WTC11 (cell line): ENCODE measurements at regions not wholly inside any gene's neighbourhood (a gene's known extent, or its start where the extent isn't known, plus 50 kb on each side); places are given as distances from the start of the nearest gene placed in this dataset.

Experiments
- ATAC-seq: fragments of 200-7000 bp; cut with Tn5 transposase; 2 replicates; pipeline ENCODE4 v1.10.0; 2021; ENCODE audit warnings: mild to moderate bottlenecking, moderate library complexity
- CTCF ChIA-PET: fragments of 300-600 bp; sonication (Branson Sonifier 250); formaldehyde crosslinking; loops from one replicate; lab custom pipeline; 2021; ENCODE audit warnings: antibody characterized with exemption; lab: Charles Lee
- POLR2A ChIA-PET: fragments of 350-600 bp; sonication (Branson Sonifier 250); formaldehyde crosslinking; loops from one replicate; lab custom pipeline; 2021; ENCODE audit warnings: antibody characterized with exemption; lab: Charles Lee
- DNase-seq: peaks from one replicate; pipeline ENCODE4 v3.0.0; 2021; ENCODE audit warnings: low spot score
- H3K27ac Mint-ChIP-seq: 2 replicates; pipeline ENCODE4 v1.8.0; 2021; ENCODE audit warnings: mixed read lengths
- H3K27me3 Mint-ChIP-seq: 2 replicates; pipeline ENCODE4 v1.8.0; 2021; ENCODE audit warnings: low read depth, mild to moderate bottlenecking, moderate library complexity, mixed read lengths
- H3K36me3 Mint-ChIP-seq: 2 replicates; pipeline ENCODE4 v1.8.0; 2021; ENCODE audit warnings: mixed read lengths
- H3K4me1 Mint-ChIP-seq: 2 replicates; pipeline ENCODE4 v1.8.0; 2022; ENCODE audit warnings: mixed read lengths
- H3K4me3 Mint-ChIP-seq: 2 replicates; pipeline ENCODE4 v1.8.0; 2021; ENCODE audit warnings: mild to moderate bottlenecking, moderate library complexity, mixed read lengths
- H3K9me3 Mint-ChIP-seq: 2 replicates; pipeline ENCODE4 v1.8.0; 2021; ENCODE audit warnings: mixed read lengths
- ELF4 ChIP-seq: sonication (generic); formaldehyde crosslinking; IDR thresholded peaks from 2 replicates; pipeline ENCODE4 v1.8.1; 2022; ENCODE audit warnings: low read depth, mild to moderate bottlenecking, moderate library complexity, missing genetic modification reagents
- GRHL2 ChIP-seq: fragments of 250-450 bp; sonication (Bioruptor Pico); IDR thresholded peaks from 2 replicates; pipeline ENCODE4 v1.8.0; 2022; ENCODE audit warnings: mild to moderate bottlenecking, moderate library complexity; ENCODE audit not compliant: insufficient replicate concordance, severe bottlenecking
- HMGA2 ChIP-seq: fragments of 250-450 bp; sonication (Bioruptor Pico); IDR thresholded peaks from 2 replicates; pipeline ENCODE4 v1.4.0; 2021; ENCODE audit warnings: mild to moderate bottlenecking, moderate library complexity
- ZNF219 ChIP-seq: sonication (generic); formaldehyde crosslinking; IDR thresholded peaks from 2 replicates; pipeline ENCODE4 v1.8.0; 2023; ENCODE audit warnings: missing genetic modification reagents, mild to moderate bottlenecking, borderline replicate concordance
- ZNF317 ChIP-seq: sonication (generic); formaldehyde crosslinking; IDR thresholded peaks from 2 replicates; pipeline ENCODE4 v1.8.1; 2023; ENCODE audit warnings: low read depth, mild to moderate bottlenecking, moderate library complexity, missing genetic modification reagents, borderline replicate concordance
- ZNF416 ChIP-seq: fragments of 250-450 bp; sonication (Bioruptor Pico); IDR thresholded peaks from 2 replicates; pipeline ENCODE4 v1.9.0; 2021; ENCODE audit warnings: mild to moderate bottlenecking, inconsistent platforms
- TF ChIP-seq, protein P1 (sequence below): sonication (generic); formaldehyde crosslinking; IDR thresholded peaks from 2 replicates; pipeline ENCODE4 v1.8.0; 2022; ENCODE audit warnings: missing genetic modification reagents
- TF ChIP-seq, protein P2 (sequence below): sonication (generic); formaldehyde crosslinking; IDR thresholded peaks from 2 replicates; pipeline ENCODE4 v1.8.0; 2023; ENCODE audit warnings: mild to moderate bottlenecking, missing genetic modification reagents
- TF ChIP-seq, protein P3 (sequence below): sonication (generic); formaldehyde crosslinking; IDR thresholded peaks from 2 replicates; pipeline ENCODE4 v1.8.0; 2022; ENCODE audit warnings: mild to moderate bottlenecking, missing genetic modification reagents
- TF ChIP-seq, protein P4 (sequence below): sonication (generic); formaldehyde crosslinking; IDR thresholded peaks from 2 replicates; pipeline ENCODE4 v1.8.1; 2023; ENCODE audit warnings: mild to moderate bottlenecking, missing genetic modification reagents, moderate library complexity
- TF ChIP-seq, protein P5 (sequence below): sonication (generic); formaldehyde crosslinking; IDR thresholded peaks from 2 replicates; pipeline ENCODE4 v1.8.1; 2022; ENCODE audit warnings: missing genetic modification reagents, borderline replicate concordance
- TF ChIP-seq, protein P6 (sequence below): fragments of 250-450 bp; sonication (Bioruptor Pico); IDR thresholded peaks from 2 replicates; pipeline ENCODE4 v1.9.0; 2021; ENCODE audit warnings: mild to moderate bottlenecking

DNA sequence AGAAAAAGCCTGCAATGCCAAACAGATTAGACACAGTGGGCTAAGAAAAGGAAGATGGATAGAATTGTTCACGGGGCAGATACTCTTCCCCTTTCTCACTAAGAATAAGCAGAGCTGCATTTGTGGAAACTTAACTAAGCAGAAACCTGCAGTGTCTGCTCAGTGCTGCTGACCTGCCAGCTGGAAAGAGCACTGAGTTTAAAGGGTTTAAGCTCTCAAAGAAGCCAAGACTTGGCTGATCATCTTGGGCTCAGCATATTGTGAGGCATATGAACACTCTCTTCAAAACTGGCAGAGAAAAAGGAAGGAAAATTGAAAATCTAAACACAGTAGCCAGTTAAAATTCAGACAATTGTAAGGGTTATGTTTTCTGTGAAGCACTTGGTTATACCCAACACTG is 711.1 kb upstream of the EPHA7 start:
- H3K4me1 Mint-ChIP-seq: peaks cover 10% of the 10 kb centered on the region
- H3K36me3 Mint-ChIP-seq: no peaks in the 10 kb centered on the region
- POLR2A ChIA-PET: no interaction called here
- ATAC-seq (peak; percentile 63), DNase-seq (no peak)
- H3K4me3 Mint-ChIP-seq: no peak overlapping the region
- H3K27ac Mint-ChIP-seq: no peak overlapping the region; the same call in 1 of the 2 replicates
- no peaks in the 10 kb centered on the region for H3K27me3 Mint-ChIP-seq
- CTCF ChIA-PET: no interaction called here
- H3K9me3 Mint-ChIP-seq: no peaks in the 10 kb centered on the region
- TF ChIP-seq GRHL2 (no peak), ZNF219 (CRISPR knock-in tag) (no peak), HMGA2 (CRISPR knock-in tag) (no peak), ZNF416 (CRISPR knock-in tag) (no peak)
- TF ChIP-seq, protein P1, sequence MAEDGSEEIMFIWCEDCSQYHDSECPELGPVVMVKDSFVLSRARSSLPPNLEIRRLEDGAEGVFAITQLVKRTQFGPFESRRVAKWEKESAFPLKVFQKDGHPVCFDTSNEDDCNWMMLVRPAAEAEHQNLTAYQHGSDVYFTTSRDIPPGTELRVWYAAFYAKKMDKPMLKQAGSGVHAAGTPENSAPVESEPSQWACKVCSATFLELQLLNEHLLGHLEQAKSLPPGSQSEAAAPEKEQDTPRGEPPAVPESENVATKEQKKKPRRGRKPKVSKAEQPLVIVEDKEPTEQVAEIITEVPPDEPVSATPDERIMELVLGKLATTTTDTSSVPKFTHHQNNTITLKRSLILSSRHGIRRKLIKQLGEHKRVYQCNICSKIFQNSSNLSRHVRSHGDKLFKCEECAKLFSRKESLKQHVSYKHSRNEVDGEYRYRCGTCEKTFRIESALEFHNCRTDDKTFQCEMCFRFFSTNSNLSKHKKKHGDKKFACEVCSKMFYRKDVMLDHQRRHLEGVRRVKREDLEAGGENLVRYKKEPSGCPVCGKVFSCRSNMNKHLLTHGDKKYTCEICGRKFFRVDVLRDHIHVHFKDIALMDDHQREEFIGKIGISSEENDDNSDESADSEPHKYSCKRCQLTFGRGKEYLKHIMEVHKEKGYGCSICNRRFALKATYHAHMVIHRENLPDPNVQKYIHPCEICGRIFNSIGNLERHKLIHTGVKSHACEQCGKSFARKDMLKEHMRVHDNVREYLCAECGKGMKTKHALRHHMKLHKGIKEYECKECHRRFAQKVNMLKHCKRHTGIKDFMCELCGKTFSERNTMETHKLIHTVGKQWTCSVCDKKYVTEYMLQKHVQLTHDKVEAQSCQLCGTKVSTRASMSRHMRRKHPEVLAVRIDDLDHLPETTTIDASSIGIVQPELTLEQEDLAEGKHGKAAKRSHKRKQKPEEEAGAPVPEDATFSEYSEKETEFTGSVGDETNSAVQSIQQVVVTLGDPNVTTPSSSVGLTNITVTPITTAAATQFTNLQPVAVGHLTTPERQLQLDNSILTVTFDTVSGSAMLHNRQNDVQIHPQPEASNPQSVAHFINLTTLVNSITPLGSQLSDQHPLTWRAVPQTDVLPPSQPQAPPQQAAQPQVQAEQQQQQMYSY: no peak
- TF ChIP-seq, protein P2, sequence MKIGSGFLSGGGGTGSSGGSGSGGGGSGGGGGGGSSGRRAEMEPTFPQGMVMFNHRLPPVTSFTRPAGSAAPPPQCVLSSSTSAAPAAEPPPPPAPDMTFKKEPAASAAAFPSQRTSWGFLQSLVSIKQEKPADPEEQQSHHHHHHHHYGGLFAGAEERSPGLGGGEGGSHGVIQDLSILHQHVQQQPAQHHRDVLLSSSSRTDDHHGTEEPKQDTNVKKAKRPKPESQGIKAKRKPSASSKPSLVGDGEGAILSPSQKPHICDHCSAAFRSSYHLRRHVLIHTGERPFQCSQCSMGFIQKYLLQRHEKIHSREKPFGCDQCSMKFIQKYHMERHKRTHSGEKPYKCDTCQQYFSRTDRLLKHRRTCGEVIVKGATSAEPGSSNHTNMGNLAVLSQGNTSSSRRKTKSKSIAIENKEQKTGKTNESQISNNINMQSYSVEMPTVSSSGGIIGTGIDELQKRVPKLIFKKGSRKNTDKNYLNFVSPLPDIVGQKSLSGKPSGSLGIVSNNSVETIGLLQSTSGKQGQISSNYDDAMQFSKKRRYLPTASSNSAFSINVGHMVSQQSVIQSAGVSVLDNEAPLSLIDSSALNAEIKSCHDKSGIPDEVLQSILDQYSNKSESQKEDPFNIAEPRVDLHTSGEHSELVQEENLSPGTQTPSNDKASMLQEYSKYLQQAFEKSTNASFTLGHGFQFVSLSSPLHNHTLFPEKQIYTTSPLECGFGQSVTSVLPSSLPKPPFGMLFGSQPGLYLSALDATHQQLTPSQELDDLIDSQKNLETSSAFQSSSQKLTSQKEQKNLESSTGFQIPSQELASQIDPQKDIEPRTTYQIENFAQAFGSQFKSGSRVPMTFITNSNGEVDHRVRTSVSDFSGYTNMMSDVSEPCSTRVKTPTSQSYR (CRISPR knock-in tag): no peak

DNA sequence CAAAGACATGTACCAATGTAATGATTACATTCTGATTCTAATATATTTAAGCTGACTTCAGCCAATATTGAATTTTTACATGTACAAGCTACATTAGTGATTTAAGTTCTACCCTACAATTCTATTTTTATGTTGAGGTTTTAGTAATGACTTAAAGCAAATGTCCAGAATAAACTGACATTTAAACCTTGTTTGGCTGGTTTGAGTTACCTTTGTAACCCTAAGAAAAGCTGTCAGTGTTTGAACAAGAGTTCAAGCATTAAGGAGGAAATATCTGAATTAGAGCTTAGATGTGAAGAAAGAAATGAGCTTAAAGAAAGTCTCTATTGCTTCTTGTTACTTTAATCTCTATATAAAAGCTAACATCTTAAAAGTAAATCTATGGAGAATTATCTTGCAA is 710.6 kb upstream of the EPHA7 start:
- Mint-ChIP-seq H3K27ac (no peak overlapping the region), H3K4me1 (peaks cover 10% of the 10 kb centered on the region), H3K27me3 (no peaks in the 10 kb centered on the region), H3K9me3 (no peaks in the 10 kb centered on the region), H3K4me3 (no peak overlapping the region), H3K36me3 (no peaks in the 10 kb centered on the region)
- DNase-seq (no peak), ATAC-seq (no peak)
- TF ChIP-seq GRHL2 (no peak), ZNF317 (CRISPR knock-in tag) (no peak)
- TF ChIP-seq, protein P3, sequence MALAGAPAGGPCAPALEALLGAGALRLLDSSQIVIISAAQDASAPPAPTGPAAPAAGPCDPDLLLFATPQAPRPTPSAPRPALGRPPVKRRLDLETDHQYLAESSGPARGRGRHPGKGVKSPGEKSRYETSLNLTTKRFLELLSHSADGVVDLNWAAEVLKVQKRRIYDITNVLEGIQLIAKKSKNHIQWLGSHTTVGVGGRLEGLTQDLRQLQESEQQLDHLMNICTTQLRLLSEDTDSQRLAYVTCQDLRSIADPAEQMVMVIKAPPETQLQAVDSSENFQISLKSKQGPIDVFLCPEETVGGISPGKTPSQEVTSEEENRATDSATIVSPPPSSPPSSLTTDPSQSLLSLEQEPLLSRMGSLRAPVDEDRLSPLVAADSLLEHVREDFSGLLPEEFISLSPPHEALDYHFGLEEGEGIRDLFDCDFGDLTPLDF (CRISPR knock-in tag): no peak
- POLR2A ChIA-PET: no interaction called here
- CTCF ChIA-PET: no interaction called here

DNA sequence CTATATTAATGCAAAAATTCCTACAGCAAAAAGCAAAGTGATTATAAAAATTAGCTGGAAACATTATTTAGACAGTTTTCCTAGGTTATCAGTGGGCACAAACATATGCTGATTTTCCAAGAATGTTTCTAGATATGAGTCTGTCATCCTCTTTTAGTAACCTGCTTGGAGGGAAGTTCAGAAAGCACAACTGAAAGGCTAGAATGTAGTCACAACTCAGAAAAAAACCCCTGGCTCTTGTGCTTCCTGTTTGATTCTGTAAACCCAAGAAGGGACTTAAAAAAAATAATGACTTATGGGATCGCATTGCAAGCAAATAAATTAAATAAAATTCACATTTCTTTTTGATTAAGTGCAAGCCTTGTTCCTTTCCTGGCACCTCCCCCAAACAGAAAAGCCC is 708.4 kb upstream of the EPHA7 start:
- Mint-ChIP-seq H3K36me3 (no peaks in the 10 kb centered on the region), H3K27me3 (no peaks in the 10 kb centered on the region), H3K4me1 (peaks cover 10% of the 10 kb centered on the region), H3K4me3 (no peak overlapping the region), H3K27ac (no peak overlapping the region), H3K9me3 (no peaks in the 10 kb centered on the region)
- no peak for TF ChIP-seq ZNF317 (CRISPR knock-in tag)
- TF ChIP-seq, protein P4, sequence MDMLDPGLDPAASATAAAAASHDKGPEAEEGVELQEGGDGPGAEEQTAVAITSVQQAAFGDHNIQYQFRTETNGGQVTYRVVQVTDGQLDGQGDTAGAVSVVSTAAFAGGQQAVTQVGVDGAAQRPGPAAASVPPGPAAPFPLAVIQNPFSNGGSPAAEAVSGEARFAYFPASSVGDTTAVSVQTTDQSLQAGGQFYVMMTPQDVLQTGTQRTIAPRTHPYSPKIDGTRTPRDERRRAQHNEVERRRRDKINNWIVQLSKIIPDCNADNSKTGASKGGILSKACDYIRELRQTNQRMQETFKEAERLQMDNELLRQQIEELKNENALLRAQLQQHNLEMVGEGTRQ (CRISPR knock-in tag): no peak
- TF ChIP-seq, protein P5, sequence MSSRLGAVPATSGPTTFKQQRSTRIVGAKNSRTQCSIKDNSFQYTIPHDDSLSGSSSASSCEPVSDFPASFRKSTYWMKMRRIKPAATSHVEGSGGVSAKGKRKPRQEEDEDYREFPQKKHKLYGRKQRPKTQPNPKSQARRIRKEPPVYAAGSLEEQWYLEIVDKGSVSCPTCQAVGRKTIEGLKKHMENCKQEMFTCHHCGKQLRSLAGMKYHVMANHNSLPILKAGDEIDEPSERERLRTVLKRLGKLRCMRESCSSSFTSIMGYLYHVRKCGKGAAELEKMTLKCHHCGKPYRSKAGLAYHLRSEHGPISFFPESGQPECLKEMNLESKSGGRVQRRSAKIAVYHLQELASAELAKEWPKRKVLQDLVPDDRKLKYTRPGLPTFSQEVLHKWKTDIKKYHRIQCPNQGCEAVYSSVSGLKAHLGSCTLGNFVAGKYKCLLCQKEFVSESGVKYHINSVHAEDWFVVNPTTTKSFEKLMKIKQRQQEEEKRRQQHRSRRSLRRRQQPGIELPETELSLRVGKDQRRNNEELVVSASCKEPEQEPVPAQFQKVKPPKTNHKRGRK (CRISPR knock-in tag): no peak
- TF ChIP-seq ELF4 (CRISPR knock-in tag): no peak
- no peak for TF ChIP-seq ZNF219 (CRISPR knock-in tag)
- TF ChIP-seq, protein P6, sequence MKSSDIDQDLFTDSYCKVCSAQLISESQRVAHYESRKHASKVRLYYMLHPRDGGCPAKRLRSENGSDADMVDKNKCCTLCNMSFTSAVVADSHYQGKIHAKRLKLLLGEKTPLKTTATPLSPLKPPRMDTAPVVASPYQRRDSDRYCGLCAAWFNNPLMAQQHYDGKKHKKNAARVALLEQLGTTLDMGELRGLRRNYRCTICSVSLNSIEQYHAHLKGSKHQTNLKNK (CRISPR knock-in tag): no peak
- ChIA-PET CTCF (no interaction called here), POLR2A (no interaction called here)
- ATAC-seq (no peak), DNase-seq (no peak)
